NCI-H82 treated with DMSO at 0.1 percent for 48 hours (cell line): ENCODE measurements at regions not wholly inside any gene's neighbourhood (a gene's known extent, or its start where the extent isn't known, plus 50 kb on each side); places are given as distances from the start of the nearest gene placed in this dataset.
"Not testable (repeated sequence)": the region's sequence is repeated elsewhere in the genome, so short reads cannot be mapped to it uniquely, and the experiment has no call there.

Experiments
- DNase-seq: peaks from one replicate; lab custom pipeline; 2025; ENCODE audit not compliant: unreplicated experiment; lab: John Stamatoyannopoulos, UW

DNA sequence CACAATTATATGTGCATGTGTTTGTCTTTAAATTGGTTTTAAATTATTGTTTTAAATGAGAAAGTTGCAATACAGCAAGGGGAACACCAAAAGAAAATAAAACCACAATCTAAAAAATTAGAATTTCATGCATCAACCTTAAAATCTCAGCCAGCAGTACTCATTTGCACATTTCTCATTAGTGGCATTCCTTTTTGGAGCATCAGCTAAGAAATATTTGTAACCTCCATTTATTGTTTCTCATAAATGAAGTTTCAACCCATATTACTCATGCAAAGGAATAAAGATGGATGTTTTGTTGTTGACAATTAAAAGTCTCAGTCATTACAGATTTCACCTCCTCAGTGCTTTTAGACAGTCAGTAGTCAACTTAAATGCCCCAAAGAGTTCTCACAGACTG is 160.1 kb downstream of the TBX15 start:
- no peak for DNase-seq

GRCh38 chr1:118827636-118828035 is 160.5 kb downstream of the TBX15 start:
- DNase-seq, result peak; percentile 85

DNA sequence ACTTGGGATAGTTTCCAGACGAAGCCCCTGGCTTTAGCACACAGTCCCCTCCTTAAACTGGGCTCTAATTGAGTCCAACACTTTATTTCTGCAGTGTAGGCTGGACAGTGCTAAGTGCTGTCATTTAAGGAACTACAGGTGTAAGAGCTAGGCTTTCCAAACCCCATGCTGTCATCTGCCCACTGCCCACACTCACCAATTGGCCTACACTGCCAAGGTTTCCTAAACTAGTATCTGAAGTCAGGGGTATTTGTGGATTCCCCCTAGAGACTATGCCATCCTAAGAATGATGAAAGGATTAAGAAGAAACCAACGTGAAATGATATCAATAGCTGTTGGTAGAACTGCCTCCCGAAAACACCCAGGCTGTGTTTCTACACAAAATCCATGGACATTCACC is 160.9 kb downstream of the TBX15 start:
- DNase-seq, result no peak

DNA sequence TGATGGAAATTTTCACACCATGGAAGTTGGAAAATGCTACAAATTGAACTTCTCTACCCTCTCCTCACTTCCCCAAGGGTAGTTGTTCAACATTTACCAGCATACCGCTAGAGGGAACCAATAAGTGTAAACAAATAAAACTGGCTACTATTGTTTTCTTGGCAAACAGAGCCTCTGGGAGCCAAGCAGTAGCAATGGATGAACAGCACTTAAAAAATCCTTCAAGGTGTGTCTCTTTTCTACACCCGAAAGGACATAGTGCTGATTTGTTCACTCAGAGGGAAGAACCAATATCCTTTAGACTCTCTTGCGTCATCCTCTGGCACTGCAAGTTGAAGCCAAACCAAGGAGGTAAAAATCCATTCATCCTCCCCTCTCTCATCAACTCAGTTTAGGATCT is 161.5 kb downstream of the TBX15 start:
- DNase-seq, result no peak

DNA sequence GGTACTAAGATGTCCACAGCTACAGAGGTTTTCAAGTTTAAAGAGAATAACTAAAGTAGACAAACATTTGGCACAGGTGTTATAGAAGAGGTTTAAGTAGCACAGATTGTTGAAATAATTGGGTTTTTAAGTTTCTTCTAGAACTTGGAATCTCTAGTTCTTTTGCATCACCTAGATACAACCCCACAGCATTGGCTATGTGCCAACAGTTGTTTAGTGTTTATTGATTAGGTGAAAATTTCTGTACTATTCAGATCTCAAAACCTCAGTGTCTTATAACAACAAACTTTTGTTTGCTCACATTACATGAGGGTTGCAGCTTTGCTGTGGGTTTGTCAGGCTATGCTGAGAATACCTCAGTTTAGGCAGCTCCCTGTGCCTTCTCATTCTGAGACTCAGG is 162.5 kb downstream of the TBX15 start:
- no peak for DNase-seq

- DNase-seq, result no peak
These were observed 166.3 kb downstream of the TBX15 start for GRCh38 chr1:118821801-118822200.

- DNase-seq, result no peak
These were observed 167.3 kb downstream of the TBX15 start for GRCh38 chr1:118820864-118821263.

- no peak for DNase-seq
These were observed 172.2 kb downstream of the TBX15 start for GRCh38 chr1:118815909-118816308.

DNA sequence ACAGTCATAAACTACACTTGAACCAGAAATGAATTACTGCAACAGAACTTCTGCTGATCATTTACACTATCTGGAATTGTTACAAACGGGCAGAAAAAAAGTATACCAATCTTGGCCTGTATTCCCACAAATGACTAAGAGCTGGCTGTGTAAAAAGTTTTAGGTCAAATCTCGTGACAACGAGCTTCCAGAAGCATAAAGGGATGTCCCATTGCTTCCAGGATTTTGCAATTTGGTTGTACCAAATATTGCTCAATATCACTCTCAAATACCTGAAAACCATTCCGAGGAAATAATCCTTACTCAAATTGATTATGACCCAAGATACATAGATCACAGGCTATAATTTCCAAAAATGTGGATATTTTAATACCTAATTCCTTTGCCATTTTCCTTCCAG is 175.6 kb downstream of the TBX15 start:
- no peak for DNase-seq

- no peak for DNase-seq
These were observed 177.0 kb downstream of the TBX15 start for GRCh38 chr1:118811156-118811555.

DNA sequence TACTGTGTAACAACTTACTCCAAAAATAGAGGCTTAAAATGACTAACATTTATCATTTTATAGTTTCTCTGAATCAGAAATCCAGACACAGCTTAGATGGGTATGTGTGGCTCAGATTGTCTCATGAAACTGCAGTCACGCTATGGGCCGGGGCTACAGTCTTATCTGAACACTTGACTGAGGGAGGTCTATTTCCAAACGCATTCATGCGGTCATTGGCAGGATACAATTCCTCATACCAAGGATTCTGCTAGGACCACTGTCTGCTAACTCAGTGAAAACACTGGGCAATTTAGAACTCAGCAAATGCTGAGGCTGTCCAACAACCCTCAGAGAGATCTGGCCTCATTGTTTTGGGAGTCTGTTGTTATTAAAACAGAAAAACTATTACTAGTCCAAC is 178.6 kb downstream of the TBX15 start:
- no peak for DNase-seq

DNA sequence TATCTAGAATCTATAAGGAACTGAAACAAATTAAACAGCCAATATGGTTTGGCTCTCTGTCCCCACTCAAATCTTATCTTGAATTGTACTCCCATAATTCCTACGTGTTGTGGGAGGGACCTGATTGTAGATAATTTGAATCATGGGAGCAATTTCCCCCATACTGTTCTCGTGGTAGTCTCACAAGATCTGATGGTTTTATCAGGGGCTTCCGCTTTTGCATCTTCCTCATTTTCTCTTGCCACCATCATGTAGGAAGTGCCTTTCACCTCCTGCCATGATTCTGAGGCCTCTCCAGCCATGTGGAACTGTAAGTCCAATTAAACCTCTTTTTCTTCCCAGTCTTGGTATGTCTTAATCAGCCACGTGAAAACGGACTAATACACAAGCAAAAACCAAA is 185.0 kb downstream of the TBX15 start:
- not testable (repeated sequence) for DNase-seq

GRCh38 chr1:118791094-118791691 is 196.9 kb downstream of the TBX15 start:
- DNase-seq, result no peak

- DNase-seq, result no peak
These were observed 199.7 kb downstream of the TBX15 start for GRCh38 chr1:118788463-118788862.

GRCh38 chr1:118786454-118787155 is 201.5 kb downstream of the TBX15 start:
- no peak for DNase-seq

GRCh38 chr1:118785246-118785645 is 202.9 kb downstream of the TBX15 start:
- DNase-seq, result no peak

- no peak for DNase-seq
These were observed 204.9 kb downstream of the TBX15 start for GRCh38 chr1:118783095-118783758.

- no peak for DNase-seq
These were observed 214.5 kb downstream of the TBX15 start for GRCh38 chr1:118773656-118774055.

DNA sequence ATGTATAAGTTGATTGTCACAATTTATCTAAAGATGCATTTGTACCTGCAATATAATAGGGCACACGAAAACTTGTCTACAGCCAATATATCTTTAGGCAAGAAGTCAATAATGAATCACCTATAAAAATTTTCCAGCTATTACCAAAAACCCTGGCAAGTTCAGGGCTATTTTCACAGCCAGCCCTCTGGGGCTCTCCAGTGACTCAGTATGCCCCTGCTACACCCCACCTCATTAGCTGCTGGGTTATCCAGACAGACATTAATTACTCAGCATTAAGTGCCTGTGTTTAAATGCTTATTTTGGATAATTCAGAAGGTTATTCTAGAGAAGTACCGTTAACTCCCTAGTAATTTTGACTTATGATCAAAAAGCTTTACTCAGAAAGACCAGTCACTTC is 220.2 kb downstream of the TBX15 start:
- DNase-seq, result no peak

DNA sequence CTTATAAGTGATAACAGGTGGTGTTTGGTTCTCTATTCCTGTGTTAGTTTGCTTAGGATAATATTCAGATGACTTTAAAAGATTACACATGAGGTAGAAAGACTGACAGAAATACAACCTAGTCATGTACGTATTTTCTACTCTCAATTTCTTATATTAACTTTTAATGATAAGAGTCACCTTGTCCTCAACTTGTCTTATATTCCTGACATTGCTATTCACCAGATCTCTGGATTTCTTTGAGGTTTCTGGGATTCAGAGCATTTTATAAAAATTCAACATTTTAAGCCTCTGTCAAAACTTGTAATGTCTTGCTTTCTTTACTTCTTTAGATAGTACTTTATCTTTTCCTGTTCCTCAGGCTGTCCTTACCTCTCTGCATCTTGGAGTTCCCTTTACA is 234.2 kb downstream of the TBX15 start:
- no peak for DNase-seq

GRCh38 chr1:118751166-118751565 is 237.0 kb downstream of the TBX15 start:
- DNase-seq, result no peak

DNA sequence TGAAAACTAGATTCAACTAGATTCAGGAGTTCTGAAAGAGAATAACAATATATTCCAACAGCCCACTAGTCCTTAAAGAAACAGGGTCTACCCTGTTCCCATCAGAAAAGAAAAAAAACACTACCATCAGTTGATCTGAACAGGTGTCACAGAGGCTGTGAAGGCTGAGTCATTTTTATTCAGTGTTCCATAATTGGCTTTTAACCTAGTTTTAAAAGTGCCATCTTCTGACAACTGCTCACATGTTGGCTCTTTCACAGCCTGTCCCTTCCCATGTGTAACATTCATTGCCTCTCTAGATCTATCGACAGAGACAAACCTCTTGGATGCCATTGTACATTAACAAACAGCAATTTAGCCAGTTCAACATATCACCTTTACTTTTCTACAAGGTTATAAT is 243.7 kb downstream of the TBX15 start:
- DNase-seq, result no peak
